HL-60/S4 treated with phorbol 12-myristate 13-acetate at 8.2 ng/mL for 4 days and 3 days (cell line): ENCODE measurements at regions not wholly inside any gene's neighbourhood (a gene's known extent, or its start where the extent isn't known, plus 50 kb on each side); places are given as distances from the start of the nearest gene placed in this dataset.

ENCODE experiments used
- in situ Hi-C: fragments of 300-500 bp; cut with MboI; formaldehyde crosslinking; loops from 2 replicates; pipeline ENCODE4 v1.15.0; 2022; ENCODE audit warnings: low sequenced_read_pairs

GRCh38 chr2:128563348-128563687 is 244.7 kb upstream of the HS6ST1 start:
- in situ Hi-C loops, result no loop called here

- in situ Hi-C loops, result no loop called here
Measured at GRCh38 chr2:128564131-128564530, 245.5 kb upstream of the HS6ST1 start.

GRCh38 chr2:128564551-128564950 is 245.9 kb upstream of the HS6ST1 start:
- in situ Hi-C loops, result no loop called here

GRCh38 chr2:128565441-128565840 is 246.8 kb upstream of the HS6ST1 start:
- in situ Hi-C loops, result no loop called here

- in situ Hi-C loops, result no loop called here
Measured at GRCh38 chr2:128566671-128567070, 248.0 kb upstream of the HS6ST1 start.

GRCh38 chr2:128568106-128568505 is 249.4 kb upstream of the HS6ST1 start:
- in situ Hi-C loops, result no loop called here

GRCh38 chr2:128573116-128573515 is 254.4 kb upstream of the HS6ST1 start:
- in situ Hi-C loops, result no loop called here

- in situ Hi-C loops, result no loop called here
Measured at GRCh38 chr2:128573531-128573930, 254.9 kb upstream of the HS6ST1 start.

- in situ Hi-C loops, result no loop called here
Measured at GRCh38 chr2:128577141-128577930, 258.7 kb upstream of the HS6ST1 start.

GRCh38 chr2:128578406-128579390 is 260.0 kb upstream of the HS6ST1 start:
- in situ Hi-C loops, result no loop called here

- in situ Hi-C loops, result no loop called here
Measured at GRCh38 chr2:128579825-128580224, 261.2 kb upstream of the HS6ST1 start.

- in situ Hi-C loops, result no loop called here
Measured at GRCh38 chr2:128580988-128581848, 262.6 kb upstream of the HS6ST1 start.

GRCh38 chr2:128581849-128582244 is 263.2 kb upstream of the HS6ST1 start:
- in situ Hi-C loops, result no loop called here

GRCh38 chr2:128584296-128584890 is 265.7 kb upstream of the HS6ST1 start:
- in situ Hi-C loops, result no loop called here

- in situ Hi-C loops, result no loop called here
Measured at GRCh38 chr2:128585706-128586105, 267.0 kb upstream of the HS6ST1 start.

- in situ Hi-C loops, result no loop called here
Measured at GRCh38 chr2:128589681-128590080, 271.0 kb upstream of the HS6ST1 start.

- in situ Hi-C loops, result no loop called here
Measured at GRCh38 chr2:128590309-128591021, 271.8 kb upstream of the HS6ST1 start.

- in situ Hi-C loops, result no loop called here
Measured at GRCh38 chr2:128591022-128591860, 272.6 kb upstream of the HS6ST1 start.
